ENCODE measurements at regions not wholly inside any gene's neighbourhood (a gene's known extent, or its start where the extent isn't known, plus 50 kb on each side); places are given as distances from the start of the nearest gene placed in this dataset.

DNA sequence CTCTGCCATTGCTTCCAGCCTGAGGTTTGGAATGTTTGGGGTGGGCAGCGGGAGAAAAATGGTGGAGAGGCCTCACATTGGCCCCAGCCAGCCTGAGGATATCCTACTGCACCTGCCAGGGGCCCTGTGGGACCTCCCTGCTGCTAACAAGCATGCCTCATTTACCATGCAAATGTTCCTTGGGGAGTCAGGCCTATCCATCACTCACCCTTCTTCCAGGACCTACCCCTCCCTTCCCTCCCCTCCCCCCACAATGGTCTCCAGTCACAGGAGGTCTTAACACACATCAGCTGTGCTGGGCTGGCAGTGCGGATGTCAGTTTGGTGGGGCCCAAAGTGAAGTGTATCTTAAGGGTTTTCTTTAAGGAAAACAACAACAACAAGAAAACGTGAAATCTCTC lies 139.2 kb downstream of the SHOX start:
- 44% methylated on average over 1 of the region's 3 CpGs; no CpG with 5 or more reads in 1 of the 2 donors for WGBS, 2 donors (ENCODE audit: low coverage in 1 of 2)
- Histone ChIP-seq H3K27ac (no peak overlapping the region), H3K4me1 (no peaks in the 10 kb centered on the region), H3K4me3 (no peak overlapping the region), H3K27me3 (peaks cover 30% of the 10 kb centered on the region), H3K36me3 (no peaks in the 10 kb centered on the region), H3K9me3 (no peaks in the 10 kb centered on the region)
- TF ChIP-seq POLR2A (IDR thresholded peaks at IDR 0.05): no peak
- TF ChIP-seq EP300 (IDR thresholded peaks at IDR 0.05): no peak
- TF ChIP-seq, protein P1, sequence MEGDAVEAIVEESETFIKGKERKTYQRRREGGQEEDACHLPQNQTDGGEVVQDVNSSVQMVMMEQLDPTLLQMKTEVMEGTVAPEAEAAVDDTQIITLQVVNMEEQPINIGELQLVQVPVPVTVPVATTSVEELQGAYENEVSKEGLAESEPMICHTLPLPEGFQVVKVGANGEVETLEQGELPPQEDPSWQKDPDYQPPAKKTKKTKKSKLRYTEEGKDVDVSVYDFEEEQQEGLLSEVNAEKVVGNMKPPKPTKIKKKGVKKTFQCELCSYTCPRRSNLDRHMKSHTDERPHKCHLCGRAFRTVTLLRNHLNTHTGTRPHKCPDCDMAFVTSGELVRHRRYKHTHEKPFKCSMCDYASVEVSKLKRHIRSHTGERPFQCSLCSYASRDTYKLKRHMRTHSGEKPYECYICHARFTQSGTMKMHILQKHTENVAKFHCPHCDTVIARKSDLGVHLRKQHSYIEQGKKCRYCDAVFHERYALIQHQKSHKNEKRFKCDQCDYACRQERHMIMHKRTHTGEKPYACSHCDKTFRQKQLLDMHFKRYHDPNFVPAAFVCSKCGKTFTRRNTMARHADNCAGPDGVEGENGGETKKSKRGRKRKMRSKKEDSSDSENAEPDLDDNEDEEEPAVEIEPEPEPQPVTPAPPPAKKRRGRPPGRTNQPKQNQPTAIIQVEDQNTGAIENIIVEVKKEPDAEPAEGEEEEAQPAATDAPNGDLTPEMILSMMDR (IDR thresholded peaks at IDR 0.05): no peak
- no peak for TF ChIP-seq POLR2AphosphoS5 (IDR thresholded peaks at IDR 0.05)
- no peak for ATAC-seq

GRCh38 chrX:768596-768995 lies 138.0 kb downstream of the SHOX start:
- no peaks in the 10 kb centered on the region for H3K4me1 ChIP-seq
- no peaks in the 10 kb centered on the region for H3K36me3 ChIP-seq
- no peak overlapping the region for H3K27ac ChIP-seq
- WGBS, 2 donors (ENCODE audit: low coverage in 1 of 2): 68 to 81% methylated on average over 3 to 7 of the region's 7 CpGs
- peaks cover 31% of the 10 kb centered on the region for H3K27me3 ChIP-seq
- H3K4me3 ChIP-seq: no peak overlapping the region
- TF ChIP-seq EP300 (IDR thresholded peaks at IDR 0.05) (no peak), POLR2AphosphoS5 (IDR thresholded peaks at IDR 0.05) (no peak), POLR2A (IDR thresholded peaks at IDR 0.05) (no peak)
- TF ChIP-seq, protein P1 (IDR thresholded peaks at IDR 0.05): no peak
- no peak for ATAC-seq
- H3K9me3 ChIP-seq: no peaks in the 10 kb centered on the region

DNA sequence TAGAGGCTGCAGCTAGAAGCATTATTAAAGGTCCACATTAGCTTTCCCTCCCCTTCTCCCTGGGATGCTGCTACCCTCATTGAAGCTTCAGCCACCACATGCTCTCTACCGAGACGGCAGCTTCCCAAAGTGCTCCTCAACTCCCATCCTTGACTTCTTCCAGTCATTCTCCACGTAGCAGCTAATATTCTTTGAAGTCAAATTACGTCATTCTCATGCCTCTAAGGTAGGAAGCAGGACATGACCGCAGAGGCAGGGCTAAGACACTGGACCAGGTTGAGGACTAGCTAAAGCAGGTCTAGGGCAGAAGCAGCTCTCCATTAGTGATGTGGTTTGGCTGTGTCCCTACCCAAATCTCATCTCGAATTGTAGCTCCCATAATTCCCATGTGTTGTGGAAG lies 128.3 kb downstream of the SHOX start:
- WGBS, 2 donors (ENCODE audit: low coverage in 1 of 2): 77 to 81% methylated on average over 6 of the region's 6 CpGs
- Histone ChIP-seq H3K4me3 (no peak overlapping the region), H3K9me3 (peaks cover 0 to 10% (median 0%) of the 10 kb centered on the region in 3 donors), H3K27ac (no peak overlapping the region), H3K27me3 (no peaks in the 10 kb centered on the region), H3K4me1 (no peaks in the 10 kb centered on the region), H3K36me3 (no peaks in the 10 kb centered on the region)
- no peak for TF ChIP-seq EP300 (IDR thresholded peaks at IDR 0.05)
- TF ChIP-seq POLR2A (IDR thresholded peaks at IDR 0.05): no peak
- TF ChIP-seq, protein P1 (IDR thresholded peaks at IDR 0.05): no peak
- no peak for TF ChIP-seq POLR2AphosphoS5 (IDR thresholded peaks at IDR 0.05)
- ATAC-seq: no peak

- Histone ChIP-seq H3K27me3 (peaks cover 3% of the 10 kb centered on the region), H3K4me3 (no peak overlapping the region), H3K9me3 (peaks cover 0 to 9% (median 0%) of the 10 kb centered on the region in 3 donors), H3K4me1 (no peaks in the 10 kb centered on the region), H3K36me3 (no peaks in the 10 kb centered on the region), H3K27ac (no peak overlapping the region)
- no peak for TF ChIP-seq EP300 (IDR thresholded peaks at IDR 0.05)
- TF ChIP-seq, protein P1 (IDR thresholded peaks at IDR 0.05): no peak
- no peak for TF ChIP-seq POLR2AphosphoS5 (IDR thresholded peaks at IDR 0.05)
- no peak for TF ChIP-seq POLR2A (IDR thresholded peaks at IDR 0.05)
- 87 to 100% methylated on average over 2 to 6 of the region's 9 CpGs for WGBS, 2 donors (ENCODE audit: low coverage in 1 of 2)
- ATAC-seq: no peak
Observed at GRCh38 chrX:750812-751211, 120.2 kb downstream of the SHOX start.

DNA sequence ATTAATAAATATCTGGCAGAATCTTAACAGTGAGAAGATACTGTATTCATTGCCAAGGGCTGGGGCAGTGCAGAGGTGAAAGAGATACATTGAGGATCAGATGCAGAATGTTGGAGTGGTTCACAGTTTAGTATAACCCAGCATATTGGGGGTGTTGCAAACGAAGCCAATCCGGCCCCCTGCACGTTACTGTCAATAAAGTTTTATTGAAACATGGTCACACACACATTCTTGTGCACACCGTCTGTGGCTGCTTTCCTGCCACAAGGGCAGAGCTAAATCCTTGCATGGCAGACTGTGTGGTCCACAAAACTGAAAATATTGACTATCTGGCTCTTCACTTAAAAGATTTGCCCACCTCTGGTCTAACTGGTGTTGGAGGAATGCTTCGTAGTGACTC lies 119.7 kb downstream of the SHOX start:
- Histone ChIP-seq H3K27me3 (peaks cover 8% of the 10 kb centered on the region), H3K36me3 (no peaks in the 10 kb centered on the region), H3K27ac (no peak overlapping the region), H3K9me3 (peaks cover 0 to 14% (median 0%) of the 10 kb centered on the region in 3 donors), H3K4me3 (no peak overlapping the region), H3K4me1 (no peaks in the 10 kb centered on the region)
- TF ChIP-seq, protein P1 (IDR thresholded peaks at IDR 0.05): no peak
- TF ChIP-seq POLR2A (IDR thresholded peaks at IDR 0.05): no peak
- no peak for TF ChIP-seq POLR2AphosphoS5 (IDR thresholded peaks at IDR 0.05)
- TF ChIP-seq EP300 (IDR thresholded peaks at IDR 0.05): no peak
- WGBS, 2 donors (ENCODE audit: low coverage in 1 of 2): 74 to 95% methylated on average over 5 of the region's 5 CpGs
- ATAC-seq: no peak

Measured in gastroesophageal sphincter (tissue), 4 donors.